ENCODE measurements at regions not wholly inside any gene's neighbourhood (a gene's known extent, or its start where the extent isn't known, plus 50 kb on each side); places are given as distances from the start of the nearest gene placed in this dataset.

DNA sequence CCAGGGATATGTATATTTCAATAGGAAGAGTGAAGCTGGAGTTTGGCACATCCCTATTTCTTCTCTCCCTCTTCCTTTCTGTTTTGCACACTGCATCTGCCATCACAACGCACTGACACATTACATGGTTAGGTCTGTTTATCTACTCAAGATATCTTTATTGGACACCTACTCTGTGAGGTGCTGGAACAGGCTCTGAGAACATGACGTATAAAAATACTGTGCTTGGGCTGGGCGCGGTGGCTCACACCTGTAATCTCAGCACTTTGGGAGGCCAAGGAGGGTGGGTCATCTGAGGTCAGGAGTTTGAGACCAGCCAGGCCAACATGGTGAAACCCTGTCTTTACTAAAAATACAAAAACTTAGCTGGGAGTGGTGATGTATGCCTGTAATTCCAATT is 653.3 kb downstream of the SLC4A3 start:
- no peak overlapping the region for H2AFZ ChIP-seq (ENCODE audit: low read length)
- no peak overlapping the region for H4K8ac ChIP-seq (replicated peaks; ENCODE audit: insufficient read length, low read depth, low read length)
- no peak overlapping the region for H3K27ac ChIP-seq (ENCODE audit: insufficient read length, low read depth, low read length)
- DNase-seq = no peak
- no peaks in the 10 kb centered on the region for H3K9me3 ChIP-seq (ENCODE audit: control insufficient read depth, low read depth, low read length)
- H2BK120ac ChIP-seq (ENCODE audit: low read depth, low read length, poor library complexity, severe bottlenecking) = no peak overlapping the region
- Mint-ChIP-seq H3K4me3 (no peak overlapping the region), H3K27me3 (ENCODE audit: low read depth) (no peaks in the 10 kb centered on the region), H3K9me3 (peaks cover 0 to 3% of the 10 kb centered on the region in 2 experiments; a peak in 1 of 5 replicates), H3K4me1 (no peaks in the 10 kb centered on the region), H3K36me3 (ENCODE audit: insufficient read depth in 1 of 3, low read depth in 3 of 3) (no peaks in the 10 kb centered on the region; a peak in 1 of 7 replicates), H3K27ac (no peak overlapping the region)
- no peak overlapping the region for H3K18ac ChIP-seq (ENCODE audit: insufficient read length, low read depth, low read length)
- H2AK5ac ChIP-seq (ENCODE audit: insufficient read length, low read length) = no peak overlapping the region
- H2BK20ac ChIP-seq (ENCODE audit: low read depth, low read length, poor library complexity, severe bottlenecking) = no peak overlapping the region
- H3K23ac ChIP-seq (ENCODE audit: insufficient read length, low read depth, low read length) = no peak overlapping the region
- H2BK15ac ChIP-seq (ENCODE audit: low read depth, low read length) = no peak overlapping the region
- H4K5ac ChIP-seq (ENCODE audit: insufficient read length, low read depth, low read length) = no peak overlapping the region
- no peak overlapping the region for H4K91ac ChIP-seq (ENCODE audit: insufficient read length, low read depth, low read length)
- no peak overlapping the region for H3K14ac ChIP-seq (ENCODE audit: insufficient read depth, low read length)
- H3K27me3 ChIP-seq (ENCODE audit: insufficient read depth, low read length) = no peaks in the 10 kb centered on the region
- no peaks in the 10 kb centered on the region for H3K79me2 ChIP-seq (ENCODE audit: insufficient read depth, low read length)
- no CpG with 5 or more reads among the region's 4 CpGs for WGBS (ENCODE audit: extremely low coverage, insufficient read length, low lambda C conversion rate)
- H2BK12ac ChIP-seq (ENCODE audit: insufficient read length, low read depth, low read length) = no peak overlapping the region
- no peaks in the 10 kb centered on the region for H4K20me1 ChIP-seq (ENCODE audit: control insufficient read depth, insufficient read depth, insufficient read length)
- TF ChIP-seq, protein P1, sequence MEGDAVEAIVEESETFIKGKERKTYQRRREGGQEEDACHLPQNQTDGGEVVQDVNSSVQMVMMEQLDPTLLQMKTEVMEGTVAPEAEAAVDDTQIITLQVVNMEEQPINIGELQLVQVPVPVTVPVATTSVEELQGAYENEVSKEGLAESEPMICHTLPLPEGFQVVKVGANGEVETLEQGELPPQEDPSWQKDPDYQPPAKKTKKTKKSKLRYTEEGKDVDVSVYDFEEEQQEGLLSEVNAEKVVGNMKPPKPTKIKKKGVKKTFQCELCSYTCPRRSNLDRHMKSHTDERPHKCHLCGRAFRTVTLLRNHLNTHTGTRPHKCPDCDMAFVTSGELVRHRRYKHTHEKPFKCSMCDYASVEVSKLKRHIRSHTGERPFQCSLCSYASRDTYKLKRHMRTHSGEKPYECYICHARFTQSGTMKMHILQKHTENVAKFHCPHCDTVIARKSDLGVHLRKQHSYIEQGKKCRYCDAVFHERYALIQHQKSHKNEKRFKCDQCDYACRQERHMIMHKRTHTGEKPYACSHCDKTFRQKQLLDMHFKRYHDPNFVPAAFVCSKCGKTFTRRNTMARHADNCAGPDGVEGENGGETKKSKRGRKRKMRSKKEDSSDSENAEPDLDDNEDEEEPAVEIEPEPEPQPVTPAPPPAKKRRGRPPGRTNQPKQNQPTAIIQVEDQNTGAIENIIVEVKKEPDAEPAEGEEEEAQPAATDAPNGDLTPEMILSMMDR (conservative IDR thresholded peaks at IDR 0.05) = no peak
- H3K4ac ChIP-seq (ENCODE audit: low read depth, low read length) = no peak overlapping the region
- H3K23me2 ChIP-seq (ENCODE audit: insufficient read length, low read depth, low read length, poor library complexity, severe bottlenecking) = no peaks in the 10 kb centered on the region
- no peak overlapping the region for H3K9ac ChIP-seq (ENCODE audit: extremely low read depth, insufficient read length, low read length)
- H2BK5ac ChIP-seq (ENCODE audit: insufficient read length, low read length) = no peak overlapping the region
- no peak overlapping the region for H3K4me2 ChIP-seq (ENCODE audit: insufficient read depth, insufficient read length, low read length)
- no peaks in the 10 kb centered on the region for H3K79me1 ChIP-seq (ENCODE audit: insufficient read depth, low read depth, low read length, poor library complexity, severe bottlenecking)
- no peaks in the 10 kb centered on the region for H3K4me1 ChIP-seq (ENCODE audit: insufficient read depth, low read length)
- H3K56ac ChIP-seq (ENCODE audit: insufficient read length, low read depth, low read length) = no peak overlapping the region
- H3T11ph ChIP-seq (ENCODE audit: low read length) = no peak overlapping the region
